SKM-1 (cell line): ENCODE measurements at regions not wholly inside any gene's neighbourhood (a gene's known extent, or its start where the extent isn't known, plus 50 kb on each side); places are given as distances from the start of the nearest gene placed in this dataset.
"Not testable (repeated sequence)": the region's sequence is repeated elsewhere in the genome, so short reads cannot be mapped to it uniquely, and the experiment has no call there.

Experiments
- DNase-seq: peaks from one replicate; lab custom pipeline; 2025; ENCODE audit not compliant: unreplicated experiment; lab: John Stamatoyannopoulos, UW

DNA sequence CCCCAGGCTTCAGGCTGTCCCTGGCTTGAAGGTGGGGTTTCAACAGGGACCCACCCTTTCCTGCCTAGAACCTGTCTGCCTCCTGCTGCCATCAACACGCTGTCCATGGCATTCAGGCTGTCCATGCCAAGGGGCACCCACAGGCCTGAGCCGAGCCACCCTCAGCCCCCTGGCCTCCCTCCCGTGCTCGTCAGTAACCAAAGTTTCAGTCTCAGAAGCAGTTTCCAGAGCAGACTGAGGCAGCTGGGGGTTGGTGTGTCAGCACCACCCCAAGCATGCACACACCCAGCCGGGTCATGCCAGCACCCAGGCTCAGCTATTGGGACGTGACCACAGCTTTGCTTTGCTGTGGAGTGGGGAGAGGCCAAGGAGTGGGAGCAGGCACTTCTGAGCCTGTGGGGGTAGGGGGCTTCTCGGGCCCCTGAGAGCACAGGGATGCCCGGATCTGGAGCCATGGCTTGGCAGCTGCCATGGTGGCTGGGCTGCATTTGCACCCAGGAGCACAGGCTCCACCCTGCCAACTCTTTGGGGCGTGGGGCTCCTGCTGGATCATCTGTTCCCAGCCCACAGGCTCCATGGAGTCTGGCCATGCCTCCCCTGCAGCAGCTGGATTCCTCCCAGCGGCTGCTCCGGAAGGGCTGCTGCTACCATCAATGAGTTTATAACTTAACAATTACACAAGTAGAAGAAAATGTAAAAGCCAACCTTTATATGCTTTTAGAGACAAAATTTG lies 314.5 kb upstream of the SEMA3C start:
- DNase-seq: no peak

DNA sequence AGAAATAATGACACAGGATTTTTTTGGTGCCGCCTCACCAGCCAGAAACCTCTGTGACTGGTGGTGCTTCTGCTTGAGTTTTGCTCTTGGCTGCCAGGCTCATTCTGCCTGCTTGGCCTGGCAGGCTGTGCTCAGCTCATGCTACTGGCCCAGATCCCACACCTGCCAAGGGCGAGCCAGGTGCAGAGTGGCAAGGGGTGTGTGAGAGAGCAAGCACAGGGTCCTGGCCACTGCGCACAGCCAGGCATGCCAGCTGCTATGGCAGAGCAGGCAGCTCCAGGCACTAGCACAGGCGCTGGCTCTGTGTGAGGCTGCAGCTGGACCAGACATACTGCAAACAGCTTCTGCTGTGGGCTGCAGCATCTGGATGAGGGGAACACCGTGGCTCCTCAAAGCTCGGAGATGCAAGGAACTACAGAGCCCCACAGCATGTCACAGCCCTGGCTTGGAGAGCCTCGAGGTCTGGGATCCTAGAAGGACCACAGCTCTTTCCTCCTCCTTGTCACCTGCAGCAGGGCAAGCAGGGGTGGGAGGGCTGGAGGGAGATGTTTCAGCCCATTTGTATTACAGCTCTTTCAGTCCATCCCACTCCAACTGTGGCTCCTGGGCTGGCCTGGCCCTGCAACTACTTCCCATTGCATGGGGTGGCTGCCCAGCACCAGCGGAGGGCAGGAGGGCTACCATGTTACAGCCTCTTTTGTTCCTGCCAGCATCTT lies 313.4 kb upstream of the SEMA3C start:
- DNase-seq: no peak

DNA sequence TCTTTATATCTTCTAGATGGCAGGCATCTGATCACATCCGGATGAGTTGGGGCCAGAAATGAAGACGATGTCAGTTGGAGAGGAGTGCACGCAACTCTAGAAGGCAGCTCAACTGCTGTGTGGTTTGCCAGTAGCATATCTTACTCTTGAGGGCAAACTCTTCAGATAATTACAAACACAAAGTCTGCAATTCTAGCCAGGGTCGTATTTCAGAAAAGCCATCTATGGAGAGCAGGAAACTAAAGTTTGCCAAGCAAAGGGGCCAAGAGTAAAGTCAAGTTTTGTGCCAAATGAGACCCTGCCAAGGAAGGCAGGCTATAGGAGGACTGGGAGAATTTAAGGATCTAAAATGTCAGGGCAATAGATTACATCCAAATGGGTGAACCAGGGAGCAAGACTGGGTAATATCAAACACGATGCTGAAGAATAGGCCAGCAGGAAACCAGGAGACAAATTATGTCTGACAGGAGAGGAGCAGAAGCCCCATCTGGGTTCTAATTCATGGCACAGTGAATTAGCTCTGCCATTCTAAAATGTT lies 312.5 kb upstream of the SEMA3C start:
- DNase-seq: no peak

DNA sequence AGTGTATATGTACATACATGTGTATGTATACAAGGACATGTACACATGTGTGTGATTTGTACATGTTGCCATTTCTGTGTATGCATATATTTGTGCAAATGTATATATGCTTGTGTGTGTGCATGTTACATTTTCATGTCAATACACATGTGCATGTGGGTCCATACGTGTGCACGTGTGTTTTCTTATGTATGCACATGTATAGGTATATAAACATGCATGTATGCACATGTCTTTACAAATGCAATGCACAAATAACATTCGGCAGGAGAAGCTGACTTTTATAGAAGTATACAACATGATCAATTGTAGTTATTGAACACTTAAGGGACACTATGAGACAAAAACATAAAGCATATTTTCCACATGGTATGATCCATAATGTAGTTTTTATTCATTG lies 307.4 kb upstream of the SEMA3C start:
- no peak for DNase-seq

DNA sequence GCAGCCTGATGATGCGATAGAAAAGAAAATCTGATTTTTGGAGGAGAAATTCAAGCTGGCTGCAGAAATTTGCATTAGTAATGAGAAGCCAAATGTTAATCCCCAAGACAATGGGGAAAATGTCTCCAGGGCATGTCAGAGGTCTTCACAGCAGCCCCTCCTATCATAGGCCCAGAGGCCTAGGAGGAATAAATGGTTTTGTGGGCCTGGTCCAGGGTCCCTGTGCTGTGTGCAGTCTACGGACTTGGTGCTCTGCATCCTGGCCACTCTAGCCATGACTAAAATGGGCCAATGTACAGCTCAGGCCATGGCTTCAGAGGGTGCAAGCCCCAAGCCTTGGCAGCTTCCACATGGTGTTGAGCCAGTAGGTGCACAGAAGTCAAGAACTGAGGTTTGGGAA lies 303.8 kb upstream of the SEMA3C start:
- DNase-seq: not testable (repeated sequence)

DNA sequence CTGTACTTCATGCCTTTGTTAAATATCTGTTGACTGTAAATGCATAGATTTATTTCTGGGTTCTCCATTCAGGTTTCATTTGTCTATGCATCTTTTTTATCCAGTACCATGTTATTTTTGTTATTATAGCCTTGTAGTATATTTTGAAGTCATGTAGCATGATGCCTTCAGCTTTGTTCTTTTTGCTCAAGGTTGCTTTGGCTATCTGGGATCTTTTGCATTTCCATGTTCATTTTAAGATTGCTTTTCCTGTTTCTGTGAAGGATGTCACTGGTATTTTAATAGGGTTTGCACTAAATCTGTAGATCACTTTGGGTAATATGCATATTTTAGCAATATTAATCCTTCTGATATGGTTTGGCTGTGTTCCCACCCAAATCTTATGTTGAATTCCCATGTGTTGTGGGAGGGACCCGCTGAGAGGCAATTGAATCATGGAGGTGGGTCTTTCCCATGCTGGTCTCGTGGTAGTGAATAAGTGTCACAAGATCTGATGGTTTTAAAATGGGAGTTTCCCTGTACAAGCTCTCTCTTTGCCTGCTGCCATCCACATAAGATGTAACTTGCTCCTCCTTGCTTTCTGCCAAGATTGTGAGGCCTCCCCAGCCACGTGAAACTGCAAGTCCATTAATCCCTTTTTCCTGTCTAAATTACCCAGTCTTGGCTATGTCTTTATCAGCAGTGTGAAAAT lies 302.8 kb upstream of the SEMA3C start:
- no peak for DNase-seq

DNA sequence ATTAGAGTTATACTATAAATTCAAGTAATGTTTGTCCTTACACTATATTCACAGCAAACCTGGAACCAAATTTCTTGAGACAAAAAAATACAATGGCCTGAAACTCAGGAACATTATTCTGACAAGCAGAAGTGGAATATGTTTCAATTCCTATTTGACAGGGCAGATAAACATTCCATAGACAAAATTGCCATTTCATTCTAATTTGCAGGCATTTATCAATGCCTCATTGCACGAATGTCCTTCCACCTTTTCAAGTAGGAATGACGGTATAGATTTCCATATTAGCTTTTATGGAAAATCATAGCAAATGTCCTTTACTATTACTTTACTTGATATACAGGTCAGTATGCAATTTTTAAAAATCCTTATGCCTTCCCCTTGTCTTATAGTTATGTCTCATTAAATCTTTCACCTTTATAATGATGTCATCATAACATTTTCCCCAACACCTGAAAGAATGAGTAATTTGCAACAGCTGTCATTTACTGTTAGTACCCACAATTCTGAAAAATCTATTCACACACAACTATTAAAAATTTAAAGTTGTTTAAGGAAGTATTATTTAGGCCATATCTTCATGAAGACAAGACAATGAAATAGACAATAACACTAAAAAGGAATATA lies 299.7 kb upstream of the SEMA3C start:
- DNase-seq: no peak

DNA sequence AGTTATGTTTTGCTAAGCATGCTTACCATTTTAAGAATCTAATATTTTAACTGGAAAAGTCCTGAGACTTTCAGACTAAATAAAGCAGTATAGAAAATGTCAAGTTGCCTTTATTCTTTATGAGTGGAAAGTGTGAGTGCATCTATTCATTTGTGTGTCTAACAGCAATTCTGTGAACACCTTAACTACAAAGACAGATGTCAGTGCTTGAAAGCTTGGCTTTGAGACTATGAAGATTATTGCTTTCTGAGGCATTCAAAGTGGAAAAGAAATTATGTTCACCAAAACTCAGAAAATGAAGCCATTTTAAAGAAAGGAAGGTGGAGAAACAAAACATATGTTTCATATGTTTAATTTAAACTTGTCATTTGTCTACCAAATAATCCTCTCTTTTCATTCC lies 294.5 kb upstream of the SEMA3C start:
- no peak for DNase-seq

DNA sequence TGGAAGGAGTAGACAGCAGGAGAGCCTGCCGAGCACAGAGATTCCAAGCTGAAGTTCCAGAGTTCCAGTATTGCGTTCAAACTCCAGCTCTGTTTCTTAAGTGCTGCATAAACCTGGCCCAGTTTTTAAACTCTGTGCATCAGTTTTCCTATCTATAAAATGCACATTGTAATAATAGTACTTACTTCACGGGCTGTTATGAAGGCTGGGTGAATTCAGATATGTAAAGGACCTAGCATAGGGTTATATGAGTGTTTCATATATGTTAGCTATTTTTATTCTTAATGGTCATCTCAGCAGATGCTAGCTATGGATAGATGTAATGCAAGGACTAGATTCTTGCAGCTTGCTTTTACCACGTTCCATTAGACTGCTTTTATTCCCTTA lies 293.1 kb upstream of the SEMA3C start:
- DNase-seq: no peak

DNA sequence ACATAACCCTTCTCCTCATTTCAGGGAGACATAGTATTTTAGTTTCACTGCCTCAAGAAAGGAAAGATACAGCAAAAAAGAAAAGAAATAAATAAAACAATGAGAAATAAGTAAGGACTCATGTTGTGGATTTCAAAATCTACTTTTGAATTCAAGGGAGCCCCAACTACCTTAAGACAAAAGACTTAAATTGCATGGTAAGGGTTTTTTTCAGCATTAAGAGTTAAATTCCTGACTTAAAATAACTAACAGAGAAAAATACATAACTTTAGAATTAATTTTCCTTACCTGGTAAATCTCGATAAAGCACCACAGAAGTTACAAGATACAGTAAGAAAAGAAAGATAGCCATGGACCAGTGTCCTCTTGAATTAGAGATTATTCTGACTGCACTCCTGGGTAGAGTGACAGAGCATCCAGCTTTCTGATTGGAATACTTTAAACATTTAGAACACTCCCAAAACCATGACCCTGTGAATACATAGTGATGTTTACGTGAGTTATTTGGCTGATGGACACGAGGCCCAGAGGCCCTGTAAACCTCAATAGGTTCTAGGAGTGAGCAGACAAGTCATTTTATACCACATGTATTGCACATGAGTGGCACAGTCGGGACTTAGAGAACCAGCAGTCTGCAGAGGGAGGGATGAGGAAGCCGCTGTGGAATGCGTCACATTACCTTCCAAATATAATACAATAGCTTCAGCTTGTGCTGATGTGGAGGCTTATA lies 292.5 kb upstream of the SEMA3C start:
- no peak for DNase-seq

DNA sequence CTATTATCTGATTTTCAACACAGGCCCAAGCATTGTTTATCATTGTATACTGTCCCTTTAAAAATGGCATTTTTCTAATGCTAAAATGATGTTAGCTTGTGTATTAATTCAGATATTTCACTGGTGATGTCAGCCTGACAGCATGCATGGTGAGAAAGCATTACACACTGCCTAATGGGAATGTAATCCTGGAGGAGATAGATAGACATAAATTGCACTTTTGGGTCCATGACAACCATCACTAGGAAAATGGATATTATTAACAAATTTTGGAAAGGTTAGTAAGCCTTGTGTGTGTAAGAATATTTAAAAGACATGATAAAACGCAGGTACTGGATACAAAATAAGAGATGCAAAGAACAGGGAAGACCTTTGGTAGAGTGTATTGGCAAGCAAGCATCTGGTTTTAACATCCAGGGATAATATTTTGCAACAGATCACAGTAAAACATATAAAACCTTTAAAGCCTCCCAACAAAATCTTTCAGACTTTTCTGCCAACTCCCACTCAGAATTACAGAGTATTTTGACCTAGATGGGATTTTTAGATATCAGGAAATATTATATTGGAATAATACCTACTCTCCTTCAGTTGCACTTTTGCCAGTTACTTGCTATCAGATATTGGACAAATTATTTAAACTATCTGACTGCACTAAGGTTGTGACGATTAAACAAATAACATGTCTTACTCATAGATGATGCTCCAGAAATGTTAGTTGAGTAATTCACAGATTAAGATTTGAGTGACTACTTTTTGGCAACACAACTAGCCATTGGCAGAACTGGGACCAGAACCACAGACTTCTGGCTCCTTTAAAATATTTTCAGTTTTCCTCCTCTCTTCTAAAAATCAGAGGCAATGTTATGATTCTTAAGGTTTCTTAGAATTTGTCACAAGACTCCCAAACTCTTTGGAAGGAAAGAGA lies 291.6 kb upstream of the SEMA3C start:
- DNase-seq: no peak

DNA sequence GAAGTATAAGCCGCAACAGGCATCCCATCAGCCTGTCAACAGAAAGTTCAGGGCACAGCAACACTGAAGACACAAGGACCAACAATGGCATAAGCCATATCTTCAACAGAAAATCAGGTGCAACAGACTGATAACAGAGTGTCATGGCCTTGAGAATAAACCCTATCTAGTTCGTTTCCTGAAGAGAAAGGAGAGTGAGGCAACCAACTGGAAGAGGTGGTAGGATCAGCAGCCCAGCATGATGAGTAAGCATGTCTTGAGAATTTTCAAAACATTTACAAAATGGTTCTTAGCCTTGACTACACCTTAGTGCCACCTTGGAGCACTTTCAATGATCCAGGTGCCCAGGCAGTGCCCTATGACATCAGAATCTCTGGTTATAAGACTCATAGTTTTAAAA lies 290.2 kb upstream of the SEMA3C start:
- no peak for DNase-seq

DNA sequence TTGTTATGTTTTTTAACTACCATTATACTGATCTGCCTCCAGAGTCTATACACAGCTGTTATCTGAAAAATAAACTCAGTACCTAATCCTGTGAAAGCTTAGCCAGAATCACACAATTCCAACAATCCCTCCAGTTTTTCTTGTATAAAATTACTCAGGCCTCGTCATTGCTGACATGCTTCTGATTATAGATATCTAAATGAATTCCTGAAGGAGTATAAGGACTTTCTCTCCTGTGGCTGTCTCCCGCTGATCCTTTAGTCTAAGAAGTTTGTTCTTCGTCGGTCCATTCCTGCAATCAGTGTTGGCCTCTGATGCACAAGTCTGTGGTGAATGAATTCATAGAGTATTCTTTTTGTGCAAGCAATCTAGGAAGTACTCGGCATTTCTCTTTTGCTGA lies 288.9 kb upstream of the SEMA3C start:
- DNase-seq: no peak

DNA sequence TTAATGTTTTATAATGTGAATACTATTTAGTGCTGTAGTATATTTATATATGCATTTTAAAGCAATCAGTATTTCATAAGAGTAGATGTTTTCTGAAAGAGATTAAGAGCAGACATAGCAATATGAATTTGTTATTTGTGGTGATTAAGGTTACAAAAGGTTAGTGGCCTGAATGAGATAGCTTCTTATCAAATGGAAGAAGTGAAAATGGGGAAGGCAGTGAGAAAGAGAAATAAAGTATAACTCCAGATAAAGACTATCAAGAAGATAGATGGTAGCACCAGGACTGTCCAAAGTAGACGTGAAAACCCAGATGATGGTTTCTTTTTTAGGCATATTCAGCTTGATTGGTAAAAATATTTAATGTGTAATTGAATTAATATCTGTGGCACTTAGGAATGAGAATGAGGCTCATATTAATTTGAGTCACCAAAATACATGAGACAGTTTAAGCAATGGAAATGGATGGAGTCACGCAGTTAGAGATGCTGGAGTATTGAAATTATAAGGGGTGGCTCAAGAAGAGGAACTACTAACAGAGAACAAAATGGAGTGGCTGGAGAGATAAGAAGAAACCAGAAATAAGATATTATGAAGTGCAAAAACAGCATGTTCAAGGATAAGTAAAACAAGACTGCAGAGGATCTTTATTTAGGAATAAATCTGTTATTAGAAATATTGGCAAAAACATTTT lies 288.0 kb upstream of the SEMA3C start:
- DNase-seq: no peak

DNA sequence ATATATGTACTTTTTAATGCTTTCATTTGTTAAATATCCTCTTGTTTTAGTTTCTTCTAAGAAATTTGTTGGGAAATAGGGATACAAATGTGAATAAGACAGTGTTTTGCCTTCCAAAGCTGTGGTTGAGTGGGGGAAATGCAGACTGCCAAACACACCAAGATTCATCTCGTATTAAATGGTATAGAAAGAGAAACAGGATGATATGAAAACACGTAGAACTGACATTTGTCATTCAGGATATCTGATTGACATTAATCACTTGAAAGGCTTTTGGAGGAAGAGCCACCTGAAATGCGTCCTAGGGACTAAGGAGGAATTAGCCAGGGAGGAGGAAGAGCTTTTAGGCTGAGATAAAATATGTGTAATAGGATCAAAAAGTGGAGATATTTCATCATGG lies 287.4 kb upstream of the SEMA3C start:
- no peak for DNase-seq

DNA sequence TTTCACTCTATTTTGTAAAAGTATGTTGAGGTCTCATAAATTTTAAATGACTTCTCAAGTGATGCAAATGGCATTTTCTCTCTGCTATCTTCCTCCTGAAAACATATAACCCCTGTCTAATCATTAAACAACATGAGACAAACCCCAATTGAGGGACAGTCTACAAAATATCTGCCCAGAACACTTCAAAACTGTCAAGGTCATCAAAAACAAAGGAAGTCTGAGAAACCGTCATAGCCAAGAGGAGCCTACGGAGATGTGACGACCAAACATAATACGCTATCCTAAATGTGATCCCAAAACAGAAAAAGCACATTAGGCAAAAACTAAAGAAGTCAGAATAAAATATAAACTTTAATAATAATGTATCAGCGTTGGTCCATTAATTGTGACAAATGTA lies 282.3 kb upstream of the SEMA3C start:
- DNase-seq: no peak

DNA sequence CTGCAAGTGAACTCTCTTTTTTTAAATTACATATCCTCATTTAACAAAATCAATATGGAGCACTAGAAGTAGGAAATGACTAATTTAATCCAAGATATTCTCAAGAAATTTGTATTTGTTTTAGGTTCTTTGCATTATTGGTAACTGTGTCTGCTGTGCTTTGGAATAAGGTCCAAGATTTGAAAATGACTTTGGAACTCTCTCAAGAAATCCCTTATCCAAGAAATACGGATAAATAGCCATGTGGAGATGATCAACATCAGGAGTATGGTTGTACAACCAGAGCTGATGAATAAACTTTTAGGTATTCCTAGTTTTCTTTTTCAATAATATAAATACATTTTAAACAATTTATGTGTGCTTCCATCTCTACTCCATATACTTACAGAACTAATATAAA lies 279.9 kb upstream of the SEMA3C start:
- no peak for DNase-seq

DNA sequence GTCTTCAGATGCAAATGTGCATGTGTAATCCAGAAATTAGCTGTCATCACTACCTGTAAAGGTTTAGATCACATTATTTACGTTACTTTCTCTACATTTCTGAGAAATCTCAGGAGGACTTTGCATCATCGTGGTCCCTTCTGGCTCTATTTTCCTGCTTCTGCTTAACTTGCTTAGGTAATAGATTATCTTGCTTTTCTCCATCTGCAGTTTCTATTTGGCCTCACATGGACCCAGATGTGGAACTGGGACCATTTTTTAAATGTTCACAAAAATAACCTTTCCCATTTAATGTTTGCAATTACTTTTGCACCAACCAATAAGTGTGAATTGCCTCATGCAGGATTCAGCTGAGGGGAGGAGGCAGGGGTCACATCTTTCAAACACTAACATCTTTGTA lies 278.4 kb upstream of the SEMA3C start:
- DNase-seq: no peak

DNA sequence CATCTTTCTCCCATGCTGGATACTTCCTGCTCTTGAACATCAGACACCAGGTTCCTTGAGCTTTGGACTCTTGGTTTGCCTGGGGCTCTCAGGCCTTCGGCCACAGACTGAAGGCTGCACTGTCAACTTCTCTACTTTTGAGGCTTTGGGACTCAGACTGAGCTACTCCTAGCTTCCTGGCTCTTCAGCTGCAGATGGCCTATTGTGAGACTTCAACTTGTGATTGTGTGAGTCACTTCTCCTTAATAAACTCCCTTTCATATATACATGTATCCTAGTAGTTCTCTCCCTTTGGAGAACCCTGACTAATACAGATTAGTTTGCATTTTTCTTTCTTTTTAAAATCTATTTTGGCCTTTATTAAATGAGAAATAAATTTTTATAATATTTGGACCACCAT lies 276.2 kb upstream of the SEMA3C start:
- no peak for DNase-seq
